ENCODE measurements at regions not wholly inside any gene's neighbourhood (a gene's known extent, or its start where the extent isn't known, plus 50 kb on each side); places are given as distances from the start of the nearest gene placed in this dataset.

- no CpG with 5 or more reads among the region's 1 CpG for WGBS (ENCODE audit: insufficient coverage)
- no peaks in the 10 kb centered on the region for H3K36me3 ChIP-seq (ENCODE audit: control insufficient read depth, insufficient read depth, low read length)
- H3K27me3 ChIP-seq (ENCODE audit: control insufficient read depth, insufficient read depth, low read length): no peaks in the 10 kb centered on the region
- peaks cover 4% of the 10 kb centered on the region for H3K9me3 ChIP-seq (replicated peaks; ENCODE audit: control insufficient read depth, low read depth, low read length)
- H3K4me1 ChIP-seq (ENCODE audit: control insufficient read depth, insufficient read depth, low read length): peaks cover 16% of the 10 kb centered on the region
- DNase-seq: no peak
- no peak overlapping the region for H3K27ac ChIP-seq (ENCODE audit: low read length)
- no peak overlapping the region for H3K4me3 ChIP-seq (ENCODE audit: low read length)
Observed at GRCh38 chr10:31720546-31720945, 208.1 kb downstream of the ARHGAP12 start.

DNA sequence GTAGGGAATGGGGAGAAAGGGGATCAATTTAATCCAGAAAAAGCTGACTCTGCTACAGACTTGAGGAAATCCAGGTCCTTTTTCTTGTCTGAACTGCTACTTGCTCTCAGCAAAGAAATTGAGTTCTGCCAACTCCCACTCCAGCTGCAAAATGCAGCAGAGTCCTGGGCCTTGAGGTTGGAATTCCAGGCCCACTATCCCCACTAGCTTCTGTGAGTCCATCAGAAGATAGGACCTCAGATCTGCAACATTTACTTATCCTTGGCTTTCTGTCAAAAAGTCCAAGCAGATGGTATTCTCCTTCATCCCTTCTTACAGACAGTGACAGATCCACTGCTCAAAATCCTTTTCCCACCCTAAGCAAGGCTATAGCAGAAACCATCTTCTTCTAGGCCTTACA is 219.2 kb downstream of the ARHGAP12 start:
- H3K9me3 ChIP-seq (replicated peaks; ENCODE audit: control insufficient read depth, low read depth, low read length): peaks cover 11% of the 10 kb centered on the region
- H3K4me3 ChIP-seq (ENCODE audit: low read length): no peak overlapping the region
- H3K27me3 ChIP-seq (ENCODE audit: control insufficient read depth, insufficient read depth, low read length): no peaks in the 10 kb centered on the region
- H3K27ac ChIP-seq (ENCODE audit: low read length): peak overlapping the region; percentile 93
- peak; percentile 46 for DNase-seq
- peaks cover 43% of the 10 kb centered on the region for H3K4me1 ChIP-seq (ENCODE audit: control insufficient read depth, insufficient read depth, low read length)
- H3K36me3 ChIP-seq (ENCODE audit: control insufficient read depth, insufficient read depth, low read length): no peaks in the 10 kb centered on the region

GRCh38 chr10:31709028-31709427 is 219.6 kb downstream of the ARHGAP12 start:
- Histone ChIP-seq H3K27ac (ENCODE audit: low read length) (peak overlapping the region; percentile 93), H3K4me3 (ENCODE audit: low read length) (no peak overlapping the region), H3K27me3 (ENCODE audit: control insufficient read depth, insufficient read depth, low read length) (no peaks in the 10 kb centered on the region), H3K36me3 (ENCODE audit: control insufficient read depth, insufficient read depth, low read length) (no peaks in the 10 kb centered on the region), H3K9me3 (replicated peaks; ENCODE audit: control insufficient read depth, low read depth, low read length) (peaks cover 11% of the 10 kb centered on the region), H3K4me1 (ENCODE audit: control insufficient read depth, insufficient read depth, low read length) (peaks cover 43% of the 10 kb centered on the region)
- peak; percentile 76 for DNase-seq
- WGBS (ENCODE audit: insufficient coverage): no CpG with 5 or more reads among the region's 3 CpGs

DNA sequence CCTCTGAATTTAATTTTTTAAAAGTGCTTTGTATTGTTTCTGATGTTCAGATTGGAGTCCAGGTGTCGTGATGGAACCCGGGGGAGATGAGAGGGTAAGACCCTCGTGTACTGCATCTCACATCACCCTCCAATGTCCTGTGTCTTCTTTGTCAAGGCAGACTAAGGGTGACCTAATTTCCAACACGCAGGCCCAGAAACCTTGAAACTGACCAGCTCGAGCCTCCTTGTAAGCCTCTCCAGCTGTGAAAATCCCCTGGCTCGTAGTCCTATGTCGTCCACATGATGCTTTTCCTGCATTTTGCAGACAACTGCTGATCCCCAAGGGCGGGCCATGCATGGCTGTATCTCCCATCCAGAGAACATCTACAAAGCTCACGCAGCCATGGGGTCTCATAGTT is 220.2 kb downstream of the ARHGAP12 start:
- WGBS (ENCODE audit: insufficient coverage): 26% methylated on average over 5 of the region's 9 CpGs
- Histone ChIP-seq H3K4me1 (ENCODE audit: control insufficient read depth, insufficient read depth, low read length) (peaks cover 43% of the 10 kb centered on the region), H3K9me3 (replicated peaks; ENCODE audit: control insufficient read depth, low read depth, low read length) (peaks cover 11% of the 10 kb centered on the region), H3K27ac (ENCODE audit: low read length) (peak overlapping the region; percentile 93), H3K27me3 (ENCODE audit: control insufficient read depth, insufficient read depth, low read length) (no peaks in the 10 kb centered on the region), H3K4me3 (ENCODE audit: low read length) (no peak overlapping the region), H3K36me3 (ENCODE audit: control insufficient read depth, insufficient read depth, low read length) (no peaks in the 10 kb centered on the region)
- peak; percentile 84 for DNase-seq

DNA sequence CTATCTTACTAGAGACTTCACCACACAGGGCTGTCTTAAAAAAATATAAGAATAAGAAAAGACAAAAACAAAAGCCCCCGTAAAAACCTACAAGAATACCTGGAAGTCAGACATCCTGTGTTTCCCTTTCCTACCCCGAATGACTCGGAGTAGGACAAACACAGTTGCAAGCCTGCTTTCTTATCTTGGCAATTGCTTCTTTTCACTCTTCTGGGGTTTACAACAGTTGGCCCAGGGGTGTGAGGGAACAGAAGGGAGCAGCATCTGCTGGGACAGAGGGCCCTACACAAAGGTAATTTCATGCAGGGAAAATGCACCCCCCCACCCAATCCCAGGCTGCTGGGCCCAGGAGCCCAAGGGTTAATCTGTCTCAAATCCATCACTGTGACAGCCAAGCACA is 220.6 kb downstream of the ARHGAP12 start:
- Histone ChIP-seq H3K4me3 (ENCODE audit: low read length) (no peak overlapping the region), H3K36me3 (ENCODE audit: control insufficient read depth, insufficient read depth, low read length) (no peaks in the 10 kb centered on the region), H3K27ac (ENCODE audit: low read length) (peak overlapping the region; percentile 93)

DNA sequence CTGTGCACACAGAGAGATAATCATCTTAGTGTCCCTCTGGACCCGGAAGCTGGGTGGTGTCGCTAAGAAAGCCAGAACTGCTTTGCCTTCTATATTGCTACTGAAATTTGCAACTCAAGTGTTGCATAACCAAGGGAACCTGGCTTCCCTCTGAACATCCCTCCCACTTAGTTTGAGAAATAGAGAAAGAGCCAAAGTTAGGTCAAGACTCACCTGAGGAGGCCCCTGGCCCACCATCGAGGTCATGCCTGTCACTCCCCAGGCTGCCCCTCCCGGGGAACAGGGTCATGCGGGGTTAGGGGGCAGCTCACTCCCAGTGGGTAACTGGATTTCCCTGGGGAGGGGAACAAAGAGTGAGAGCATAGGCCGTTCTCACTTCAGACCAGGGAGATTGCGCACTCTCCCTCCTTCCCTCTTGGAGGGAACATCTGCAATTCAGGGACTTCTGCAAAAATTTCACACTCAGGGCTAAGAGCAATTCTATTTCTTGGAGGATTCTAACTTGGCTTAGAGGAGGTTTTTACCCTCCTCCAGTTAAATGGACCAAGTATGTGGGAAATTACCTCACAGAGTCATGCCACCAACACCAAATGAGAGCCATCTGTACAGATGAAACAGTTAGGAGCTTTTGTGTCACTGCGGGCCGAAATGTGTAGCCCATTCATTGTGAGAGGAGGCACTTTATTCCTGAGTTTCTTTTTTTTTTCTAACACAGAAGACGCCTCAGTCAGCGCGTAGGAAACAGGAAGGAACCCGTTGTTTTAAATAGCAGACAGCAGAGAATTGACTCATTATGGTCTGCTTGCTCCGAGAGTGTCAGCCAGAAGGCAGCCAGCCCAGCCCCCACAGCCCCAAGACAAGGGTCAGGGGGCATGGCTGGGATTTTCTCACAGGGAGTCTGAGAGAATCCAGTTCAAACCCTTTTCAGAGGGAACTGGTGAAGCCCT is 221.3 kb downstream of the ARHGAP12 start:
- Histone ChIP-seq H3K9me3 (replicated peaks; ENCODE audit: control insufficient read depth, low read depth, low read length) (peaks cover 11% of the 10 kb centered on the region), H3K36me3 (ENCODE audit: control insufficient read depth, insufficient read depth, low read length) (no peaks in the 10 kb centered on the region), H3K4me3 (ENCODE audit: low read length) (no peak overlapping the region), H3K27me3 (ENCODE audit: control insufficient read depth, insufficient read depth, low read length) (no peaks in the 10 kb centered on the region), H3K27ac (ENCODE audit: low read length) (peak overlapping the region; percentile 93), H3K4me1 (ENCODE audit: control insufficient read depth, insufficient read depth, low read length) (peaks cover 43% of the 10 kb centered on the region)
- peak; percentile 91 for DNase-seq
- WGBS (ENCODE audit: insufficient coverage): 3% methylated on average over 5 of the region's 14 CpGs

More for the DNA sequence above, 220.6 kb downstream of the ARHGAP12 start:
- peak; percentile 61 for DNase-seq
- Histone ChIP-seq H3K4me1 (ENCODE audit: control insufficient read depth, insufficient read depth, low read length) (peaks cover 43% of the 10 kb centered on the region), H3K27me3 (ENCODE audit: control insufficient read depth, insufficient read depth, low read length) (no peaks in the 10 kb centered on the region), H3K9me3 (replicated peaks; ENCODE audit: control insufficient read depth, low read depth, low read length) (peaks cover 11% of the 10 kb centered on the region)
- no CpG with 5 or more reads among the region's 3 CpGs for WGBS (ENCODE audit: insufficient coverage)

DNA sequence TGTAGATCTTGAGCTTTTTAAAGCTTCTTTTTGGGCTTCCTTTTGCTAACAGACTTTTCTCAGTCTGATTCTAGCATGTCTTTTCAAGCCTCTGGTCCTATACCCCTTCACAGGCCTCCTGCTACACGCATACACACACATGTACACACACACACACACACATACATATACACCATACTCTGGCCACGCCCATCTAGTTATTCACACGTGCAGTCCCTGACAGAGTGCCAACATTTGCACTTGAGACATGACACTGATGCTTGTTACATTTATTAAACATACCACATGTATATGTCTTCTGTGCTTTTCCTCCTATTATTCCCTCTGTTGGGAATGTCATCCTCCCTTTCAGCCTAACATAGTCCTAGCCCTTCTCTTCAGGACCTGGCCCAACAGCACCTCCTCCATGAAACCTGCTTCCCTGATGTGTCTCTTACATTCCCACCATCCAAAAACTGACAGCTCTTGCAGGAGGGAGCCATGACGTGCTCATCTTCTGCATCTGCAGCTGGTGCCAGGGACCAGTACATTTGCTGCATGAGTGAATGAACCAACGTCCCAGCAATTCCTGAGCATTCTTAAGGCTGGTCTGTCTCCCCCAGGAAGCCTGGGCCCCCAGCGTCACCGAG is 222.1 kb downstream of the ARHGAP12 start:
- 41% methylated on average over 7 of the region's 7 CpGs for WGBS (ENCODE audit: insufficient coverage)
- DNase-seq: peak; percentile 57
- Histone ChIP-seq H3K4me3 (ENCODE audit: low read length) (no peak overlapping the region), H3K4me1 (ENCODE audit: control insufficient read depth, insufficient read depth, low read length) (peaks cover 47% of the 10 kb centered on the region), H3K27me3 (ENCODE audit: control insufficient read depth, insufficient read depth, low read length) (no peaks in the 10 kb centered on the region), H3K9me3 (replicated peaks; ENCODE audit: control insufficient read depth, low read depth, low read length) (peaks cover 4% of the 10 kb centered on the region), H3K36me3 (ENCODE audit: control insufficient read depth, insufficient read depth, low read length) (no peaks in the 10 kb centered on the region), H3K27ac (ENCODE audit: low read length) (peak overlapping the region; percentile 93)

- 100% methylated on average over 1 of the region's 3 CpGs for WGBS (ENCODE audit: insufficient coverage)
- Histone ChIP-seq H3K4me1 (ENCODE audit: control insufficient read depth, insufficient read depth, low read length) (peaks cover 61% of the 10 kb centered on the region), H3K9me3 (replicated peaks; ENCODE audit: control insufficient read depth, low read depth, low read length) (no peaks in the 10 kb centered on the region), H3K27ac (ENCODE audit: low read length) (no peak overlapping the region), H3K36me3 (ENCODE audit: control insufficient read depth, insufficient read depth, low read length) (no peaks in the 10 kb centered on the region), H3K27me3 (ENCODE audit: control insufficient read depth, insufficient read depth, low read length) (no peaks in the 10 kb centered on the region), H3K4me3 (ENCODE audit: low read length) (no peak overlapping the region)
- no peak for DNase-seq
Observed at GRCh38 chr10:31705136-31705535, 223.5 kb downstream of the ARHGAP12 start.

- WGBS (ENCODE audit: insufficient coverage): no CpG with 5 or more reads among the region's 1 CpG
- no peaks in the 10 kb centered on the region for H3K27me3 ChIP-seq (ENCODE audit: control insufficient read depth, insufficient read depth, low read length)
- no peak for DNase-seq
Observed at GRCh38 chr10:31704195-31704594, 224.4 kb downstream of the ARHGAP12 start.

DNA sequence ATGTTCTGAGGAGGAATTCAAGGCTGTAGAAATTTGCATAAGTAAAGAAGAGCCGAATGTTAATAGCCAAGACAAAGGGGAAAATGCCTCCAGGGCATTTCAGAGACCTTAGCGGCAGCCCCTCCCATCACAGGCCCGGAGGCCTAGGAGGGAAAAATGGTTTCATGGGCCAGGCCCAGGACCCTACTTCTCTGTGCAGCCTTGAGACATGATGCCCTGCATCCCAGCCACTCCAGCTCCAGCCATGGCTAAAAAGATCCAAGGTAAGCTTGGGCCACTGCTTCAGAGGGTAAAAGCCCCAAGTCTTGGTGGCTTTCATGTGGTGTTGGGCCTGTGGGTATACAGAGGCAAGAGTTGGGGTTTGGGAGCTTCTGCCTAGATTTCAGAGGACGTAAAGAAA is 225.7 kb downstream of the ARHGAP12 start:
- Histone ChIP-seq H3K27me3 (ENCODE audit: control insufficient read depth, insufficient read depth, low read length) (no peaks in the 10 kb centered on the region), H3K4me1 (ENCODE audit: control insufficient read depth, insufficient read depth, low read length) (peaks cover 66% of the 10 kb centered on the region), H3K9me3 (replicated peaks; ENCODE audit: control insufficient read depth, low read depth, low read length) (no peaks in the 10 kb centered on the region), H3K4me3 (ENCODE audit: low read length) (no peak overlapping the region), H3K27ac (ENCODE audit: low read length) (no peak overlapping the region), H3K36me3 (ENCODE audit: control insufficient read depth, insufficient read depth, low read length) (no peaks in the 10 kb centered on the region)
- 90% methylated on average over 3 of the region's 4 CpGs for WGBS (ENCODE audit: insufficient coverage)
- no peak for DNase-seq

More at GRCh38 chr10:31704195-31704594, 224.4 kb downstream of the ARHGAP12 start:
- Histone ChIP-seq H3K27ac (ENCODE audit: low read length) (no peak overlapping the region), H3K36me3 (ENCODE audit: control insufficient read depth, insufficient read depth, low read length) (no peaks in the 10 kb centered on the region), H3K4me1 (ENCODE audit: control insufficient read depth, insufficient read depth, low read length) (peaks cover 66% of the 10 kb centered on the region), H3K4me3 (ENCODE audit: low read length) (no peak overlapping the region), H3K9me3 (replicated peaks; ENCODE audit: control insufficient read depth, low read depth, low read length) (no peaks in the 10 kb centered on the region)
